Prostate gland (tissue), 2 donors: ENCODE measurements at regions not wholly inside any gene's neighbourhood (a gene's known extent, or its start where the extent isn't known, plus 50 kb on each side); places are given as distances from the start of the nearest gene placed in this dataset.

Experiments
- DNase-seq: peaks from one replicate; pipeline ENCODE4 v3.0.0-alpha.2; 2019; ENCODE audit warnings: low spot score
- H3K27ac ChIP-seq, 2 donors: fragments of 200-600 bp; sonication (generic); 2 replicates each; pipeline ENCODE4 v1.5.1; 2017 to 2019
- H3K27me3 ChIP-seq: fragments of 200-600 bp; sonication (generic); replicated peaks from 2 replicates; pipeline ENCODE4 v1.5.1; 2019; ENCODE audit not compliant: insufficient read depth
- H3K36me3 ChIP-seq, 2 donors: fragments of 200-600 bp; sonication (generic); 1 replicate in 1 of 2; 2 replicates in 1 of 2; pipeline versions ENCODE4 v1.5.1 to v1.8.1; 2017 to 2019
- H3K4me1 ChIP-seq: fragments of 200-600 bp; sonication (generic); replicated peaks from 2 replicates; pipeline ENCODE4 v1.5.1; 2019
- H3K4me3 ChIP-seq, 2 donors: fragments of 200-600 bp; sonication (generic); 2 replicates each; pipeline ENCODE4 v1.5.1; 2017 to 2019
- H3K9me3 ChIP-seq: fragments of 200-600 bp; sonication (generic); 2 replicates; pipeline ENCODE4 v1.5.1; 2017
- POLR2A ChIP-seq: fragments of 450-650 bp; IDR thresholded peaks from one replicate; pipeline ENCODE4 v1.6.1; 2016; ENCODE audit warnings: antibody characterized with exemption, mild to moderate bottlenecking
- POLR2AphosphoS5 ChIP-seq: sonication (generic); formaldehyde crosslinking; IDR thresholded peaks from one replicate; pipeline ENCODE4 v1.6.1; 2017; ENCODE audit warnings: antibody characterized with exemption
- WGBS: methylation state at CpG from one replicate; pipeline ENCODE4 v1.1.5; 2018; 5-methylcytosine and 5-hydroxymethylcytosine counted together
- intact Hi-C: fragments of 100-400 bp; cut with DNase I; formaldehyde crosslinking; loops from one replicate; pipeline ENCODE4 v1.14.2; 2022
- TF ChIP-seq, protein P1 (sequence below), 4 experiments: fragments of 200-600 bp in 2 of 4; fragments of 450-650 bp in 2 of 4; sonication (generic) in 2 of 4; IDR thresholded peaks; 1 replicate in 3 of 4; 2 replicates in 1 of 4; pipeline ENCODE4 v1.5.1; 2016 to 2019; ENCODE audit warnings: antibody characterized with exemption in 4 of 4, mild to moderate bottlenecking in 2 of 4, moderate library complexity in 2 of 4

- 58% methylated on average over 3 of the region's 3 CpGs for WGBS
- no peak overlapping the region for H3K27ac ChIP-seq
- no peaks in the 10 kb centered on the region for H3K27me3 ChIP-seq
- no peaks in the 10 kb centered on the region for H3K36me3 ChIP-seq
- TF ChIP-seq POLR2AphosphoS5 = no peak
- TF ChIP-seq POLR2A = no peak
- TF ChIP-seq, protein P1, sequence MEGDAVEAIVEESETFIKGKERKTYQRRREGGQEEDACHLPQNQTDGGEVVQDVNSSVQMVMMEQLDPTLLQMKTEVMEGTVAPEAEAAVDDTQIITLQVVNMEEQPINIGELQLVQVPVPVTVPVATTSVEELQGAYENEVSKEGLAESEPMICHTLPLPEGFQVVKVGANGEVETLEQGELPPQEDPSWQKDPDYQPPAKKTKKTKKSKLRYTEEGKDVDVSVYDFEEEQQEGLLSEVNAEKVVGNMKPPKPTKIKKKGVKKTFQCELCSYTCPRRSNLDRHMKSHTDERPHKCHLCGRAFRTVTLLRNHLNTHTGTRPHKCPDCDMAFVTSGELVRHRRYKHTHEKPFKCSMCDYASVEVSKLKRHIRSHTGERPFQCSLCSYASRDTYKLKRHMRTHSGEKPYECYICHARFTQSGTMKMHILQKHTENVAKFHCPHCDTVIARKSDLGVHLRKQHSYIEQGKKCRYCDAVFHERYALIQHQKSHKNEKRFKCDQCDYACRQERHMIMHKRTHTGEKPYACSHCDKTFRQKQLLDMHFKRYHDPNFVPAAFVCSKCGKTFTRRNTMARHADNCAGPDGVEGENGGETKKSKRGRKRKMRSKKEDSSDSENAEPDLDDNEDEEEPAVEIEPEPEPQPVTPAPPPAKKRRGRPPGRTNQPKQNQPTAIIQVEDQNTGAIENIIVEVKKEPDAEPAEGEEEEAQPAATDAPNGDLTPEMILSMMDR (IDR thresholded peaks at IDR 0.05) = no peak
- no peak overlapping the region for H3K4me3 ChIP-seq
- H3K9me3 ChIP-seq = no peaks in the 10 kb centered on the region
- no peak for DNase-seq
- no peaks in the 10 kb centered on the region for H3K4me1 ChIP-seq
- intact Hi-C loops = no loop called here
Observed at GRCh38 chr1:98333936-98334335, 327.6 kb upstream of the SNX7 start.

DNA sequence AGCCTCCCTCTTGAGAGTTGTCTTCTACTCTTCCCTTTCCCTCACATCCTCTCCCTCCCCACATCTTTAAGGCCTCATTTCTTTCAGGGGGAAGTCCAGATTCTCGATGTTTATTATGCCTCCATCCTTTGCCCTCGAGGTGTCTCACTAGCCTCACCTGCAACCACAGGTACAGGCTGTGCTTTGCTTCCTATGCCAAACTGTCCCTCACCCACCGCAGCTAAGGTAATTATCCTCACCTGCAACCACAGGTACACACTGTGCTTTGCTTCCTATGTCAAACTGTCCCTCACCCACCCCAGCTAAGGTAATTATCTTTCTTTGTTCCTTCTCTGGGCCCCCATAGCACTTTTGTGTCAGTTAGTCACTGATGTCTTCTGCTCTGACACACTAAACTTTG, 328.1 kb upstream of the SNX7 start:
- H3K36me3 ChIP-seq = no peaks in the 10 kb centered on the region
- H3K9me3 ChIP-seq = no peaks in the 10 kb centered on the region
- DNase-seq = no peak
- no peak overlapping the region for H3K4me3 ChIP-seq
- 53% methylated on average over 3 of the region's 3 CpGs for WGBS
- H3K4me1 ChIP-seq = no peaks in the 10 kb centered on the region
- intact Hi-C loops = no loop called here
- no peak overlapping the region for H3K27ac ChIP-seq
- no peaks in the 10 kb centered on the region for H3K27me3 ChIP-seq
- TF ChIP-seq POLR2A (no peak), POLR2AphosphoS5 (no peak)
- TF ChIP-seq, protein P1 (IDR thresholded peaks at IDR 0.05) = no peak

- TF ChIP-seq POLR2A (no peak), POLR2AphosphoS5 (no peak)
- TF ChIP-seq, protein P1 (IDR thresholded peaks at IDR 0.05) = no peak
- WGBS = 63% methylated on average over 5 of the region's 5 CpGs
- H3K27me3 ChIP-seq = no peaks in the 10 kb centered on the region
- H3K9me3 ChIP-seq = no peaks in the 10 kb centered on the region
- no peaks in the 10 kb centered on the region for H3K36me3 ChIP-seq
- H3K4me1 ChIP-seq = no peaks in the 10 kb centered on the region
- no peak for DNase-seq
- no peak overlapping the region for H3K4me3 ChIP-seq
- intact Hi-C loops = no loop called here
- H3K27ac ChIP-seq = no peak overlapping the region
Observed at GRCh38 chr1:98331718-98332311, 329.7 kb upstream of the SNX7 start.

DNA sequence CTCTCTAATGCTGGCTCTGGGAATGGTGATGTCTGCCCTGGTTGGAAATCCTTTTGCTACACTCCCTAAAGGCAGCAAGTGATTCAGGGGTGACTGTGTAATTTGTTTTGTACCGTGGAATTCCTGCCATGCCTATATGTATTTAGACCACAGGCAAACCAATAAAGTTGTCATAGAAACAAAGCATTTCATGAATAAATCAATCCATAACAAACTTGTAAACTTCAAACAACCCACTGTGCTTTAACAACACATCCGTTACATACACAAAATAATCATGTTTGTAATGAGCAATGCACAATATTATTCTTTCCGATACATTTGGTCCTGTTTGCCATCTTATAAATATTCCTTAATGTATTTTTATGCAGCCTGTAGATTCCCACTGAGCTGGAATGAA, 330.3 kb upstream of the SNX7 start:
- intact Hi-C loops = no loop called here
- H3K36me3 ChIP-seq = no peaks in the 10 kb centered on the region
- no peak for DNase-seq
- no peaks in the 10 kb centered on the region for H3K4me1 ChIP-seq
- H3K27me3 ChIP-seq = no peaks in the 10 kb centered on the region
- no peaks in the 10 kb centered on the region for H3K9me3 ChIP-seq
- H3K4me3 ChIP-seq = no peak overlapping the region
- WGBS = 44% methylated on average over 3 of the region's 3 CpGs
- no peak overlapping the region for H3K27ac ChIP-seq
- TF ChIP-seq POLR2AphosphoS5 (no peak), POLR2A (no peak)

GRCh38 chr1:98330224-98330623, 331.3 kb upstream of the SNX7 start:
- no peaks in the 10 kb centered on the region for H3K36me3 ChIP-seq
- DNase-seq = no peak
- no peaks in the 10 kb centered on the region for H3K9me3 ChIP-seq
- H3K27ac ChIP-seq = no peak overlapping the region
- no peaks in the 10 kb centered on the region for H3K4me1 ChIP-seq
- H3K4me3 ChIP-seq = no peak overlapping the region
- WGBS = 94% methylated on average over 3 of the region's 3 CpGs
- TF ChIP-seq POLR2A (no peak), POLR2AphosphoS5 (no peak)
- TF ChIP-seq, protein P1 (IDR thresholded peaks at IDR 0.05) = no peak
- intact Hi-C loops = no loop called here
- H3K27me3 ChIP-seq = no peaks in the 10 kb centered on the region
